Right cardiac atrium (tissue), 5 donors: ENCODE measurements at regions not wholly inside any gene's neighbourhood (a gene's known extent, or its start where the extent isn't known, plus 50 kb on each side); places are given as distances from the start of the nearest gene placed in this dataset.

Experiments used
- ATAC-seq, 2 donors: fragments of 200-7000 bp; cut with Tn5 transposase; one replicate each; pipeline versions ENCODE4 v1.8.0 to v1.9.1; 2020; ENCODE audit warnings: moderate library complexity in 2 of 2, mild to moderate bottlenecking in 1 of 2
- DNase-seq, 3 donors: peaks; one replicate each; pipeline ENCODE4 v3.0.0-alpha.2; 2020
- H3K27ac ChIP-seq: one replicate; pipeline ENCODE4 v1.5.1; 2013; ENCODE audit warnings: mild to moderate bottlenecking, low read length, control low read depth, moderate library complexity
- H3K27me3 ChIP-seq: one replicate; pipeline ENCODE4 v1.6.1; 2013; ENCODE audit not compliant: control insufficient read depth, insufficient read depth
- H3K4me1 ChIP-seq: one replicate; pipeline ENCODE4 v1.6.1; 2013; ENCODE audit warnings: low read length; ENCODE audit not compliant: control insufficient read depth, insufficient read depth
- H3K4me3 ChIP-seq: one replicate; pipeline ENCODE4 v1.5.1; 2013; ENCODE audit warnings: low read length, control low read depth
- H3K9me3 ChIP-seq: one replicate; pipeline ENCODE4 v1.6.1; 2013; ENCODE audit warnings: low read length; ENCODE audit not compliant: control insufficient read depth
- WGBS: extraction: QIAGEN DNeasy Blood & Tissue Kit; methylation state at CpG from one replicate; pipeline ENCODE4 v1.1.7; 2013; 5-methylcytosine and 5-hydroxymethylcytosine counted together
- intact Hi-C, 4 donors: fragments of 100-400 bp; cut with DNase I; formaldehyde crosslinking; loops; one replicate each; pipeline versions ENCODE4 v1.11.0 to v1.14.0; 2022 to 2023
- donor health status: healthy with polysubstance abuse.
- donor health status: DM: no; HTN: yes; CAD: no.
- donor health status: DM: no; HTN: no; CAD: no.
- donor health status: DM: no; HTN: yes; CAD: no; lungs with severe emphysema.
- donor health status: DM: yes; HTN: yes; CAD: no.

DNA sequence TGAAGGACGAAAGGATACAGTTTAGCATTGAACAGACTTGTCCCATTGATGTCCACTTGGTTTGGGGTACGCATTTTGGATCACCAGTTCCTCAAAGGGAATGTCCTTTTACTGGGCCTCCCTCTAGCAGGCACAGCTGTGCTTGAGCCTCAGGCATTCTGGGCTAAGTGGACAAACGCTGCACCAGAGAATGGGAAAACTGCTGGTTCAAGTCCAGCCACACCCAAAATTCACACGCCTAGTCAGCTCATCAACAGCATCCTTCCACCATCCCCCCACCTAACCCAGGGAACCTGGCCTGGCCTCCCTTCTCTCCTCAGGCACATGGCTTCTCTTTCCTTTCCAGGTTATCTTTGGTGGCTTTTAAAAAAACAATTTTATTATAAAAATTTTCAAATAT, 59.1 kb upstream of the ALDH1A3 start:
- Histone ChIP-seq H3K4me1 (peaks cover 2% of the 10 kb centered on the region), H3K4me3 (no peak overlapping the region), H3K27ac (no peak overlapping the region), H3K27me3 (no peaks in the 10 kb centered on the region), H3K9me3 (no peaks in the 10 kb centered on the region)
- WGBS = 57% methylated on average over 4 of the region's 4 CpGs
- no peak for DNase-seq
- no peak for ATAC-seq
- intact Hi-C loops = no loop called here

DNA sequence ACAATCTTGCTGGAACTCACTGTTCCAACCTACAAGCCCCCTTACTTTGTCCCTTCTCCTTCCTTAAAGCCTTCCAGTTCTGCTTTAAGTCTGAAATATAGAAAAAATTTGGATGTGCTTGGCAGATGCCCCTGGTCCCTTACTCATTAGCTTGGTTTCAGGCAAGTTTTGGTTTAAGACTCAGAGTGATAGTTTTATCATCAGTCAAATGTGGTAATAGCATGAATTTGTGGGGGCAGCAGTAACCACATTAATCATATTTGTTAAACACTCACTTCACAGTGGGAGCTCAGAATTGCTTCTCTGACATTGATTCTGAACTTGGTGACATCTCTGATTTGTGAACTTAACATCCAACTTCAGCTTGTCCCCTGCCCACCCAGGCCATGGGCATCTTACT, 58.3 kb upstream of the ALDH1A3 start:
- intact Hi-C loops = no loop called here

DNA sequence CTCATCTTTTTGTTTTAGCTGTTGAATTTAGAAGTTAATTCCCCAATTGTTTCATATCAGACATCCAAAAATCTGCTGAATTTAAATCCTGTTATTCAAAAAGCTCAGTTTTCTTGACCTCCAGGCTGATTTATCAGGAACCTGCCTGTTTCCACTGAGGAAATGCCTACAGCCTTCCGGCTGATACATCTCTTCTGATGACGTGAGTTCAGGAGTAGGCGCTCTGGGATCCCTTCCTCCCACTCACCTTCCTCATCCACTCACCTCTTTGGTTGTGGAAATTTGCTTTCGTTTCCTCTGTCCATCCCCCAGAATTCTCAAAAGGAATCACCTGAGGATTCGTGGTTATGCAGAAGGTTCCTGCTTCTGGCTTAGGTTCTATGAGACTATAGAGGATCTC, 55.4 kb upstream of the ALDH1A3 start:
- H3K27me3 ChIP-seq = no peaks in the 10 kb centered on the region
- DNase-seq (no peak), ATAC-seq (no peak)
- intact Hi-C loops = no loop called here
- WGBS = 56% methylated on average over 5 of the region's 5 CpGs
- H3K4me3 ChIP-seq = no peak overlapping the region
- H3K27ac ChIP-seq = no peak overlapping the region
- H3K9me3 ChIP-seq = no peaks in the 10 kb centered on the region
- H3K4me1 ChIP-seq = no peaks in the 10 kb centered on the region

More for the DNA sequence above, 58.3 kb upstream of the ALDH1A3 start:
- no peak for ATAC-seq
- peaks cover 2% of the 10 kb centered on the region for H3K4me1 ChIP-seq
- H3K9me3 ChIP-seq = no peaks in the 10 kb centered on the region
- DNase-seq = no peak
- H3K4me3 ChIP-seq = no peak overlapping the region
- H3K27me3 ChIP-seq = no peaks in the 10 kb centered on the region
- no peak overlapping the region for H3K27ac ChIP-seq

DNA sequence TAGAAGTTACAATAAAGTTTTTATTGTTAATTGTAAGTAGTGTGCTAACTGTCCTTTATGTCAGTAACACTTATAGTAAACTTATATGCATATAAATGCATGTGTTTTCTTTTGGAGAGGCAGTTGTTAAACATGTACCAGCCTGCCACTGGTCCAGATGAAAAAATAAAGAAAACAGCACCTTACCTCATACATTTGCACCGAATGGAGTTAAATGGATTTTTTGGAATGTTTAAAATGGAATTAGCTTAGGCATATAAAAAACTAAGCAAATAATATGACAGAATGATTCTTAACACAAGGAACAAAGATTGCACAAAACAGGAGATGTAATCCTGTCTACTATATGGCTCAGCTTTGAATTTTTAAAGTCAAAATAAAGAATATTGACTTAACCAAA, 50.2 kb upstream of the ALDH1A3 start:
- H3K27me3 ChIP-seq = no peaks in the 10 kb centered on the region
- no peak overlapping the region for H3K4me3 ChIP-seq
- 81% methylated on average over 1 of the region's 1 CpG for WGBS
- no peaks in the 10 kb centered on the region for H3K4me1 ChIP-seq
- DNase-seq (no peak), ATAC-seq (no peak)
- intact Hi-C loops = no loop called here
- H3K9me3 ChIP-seq = no peaks in the 10 kb centered on the region
- no peak overlapping the region for H3K27ac ChIP-seq
